ENCODE measurements at regions not wholly inside any gene's neighbourhood (a gene's known extent, or its start where the extent isn't known, plus 50 kb on each side); places are given as distances from the start of the nearest gene placed in this dataset.

DNA sequence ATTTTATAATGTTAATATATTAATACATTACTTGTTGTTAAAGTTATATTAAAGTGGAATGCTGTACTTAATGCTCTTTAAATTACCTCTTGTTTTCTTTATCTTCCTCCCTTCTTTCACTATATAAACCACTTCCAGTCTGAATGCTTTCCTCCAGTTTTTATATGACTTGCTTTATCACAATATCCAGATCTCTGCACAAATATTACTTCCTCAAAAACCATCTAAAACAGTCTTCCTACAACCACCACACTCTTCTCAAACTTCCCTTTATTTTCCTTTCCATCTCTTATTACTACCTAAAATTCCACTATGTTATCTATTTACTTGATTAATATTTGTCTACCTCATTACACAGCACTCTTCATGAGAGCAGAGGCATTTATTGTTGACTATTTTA, 956.6 kb downstream of the LRFN5 start:
- ATAC-seq (no peak), DNase-seq (ENCODE audit: low read depth, low spot score) (no peak)
- in situ Hi-C loops (cut with HindIII; ENCODE audit: low pct_unique_long_range_greater_than_20kb, low sequenced_read_pairs) = no loop called here
- H3K27ac ChIP-seq (ENCODE audit: low read length) = no peak overlapping the region
- intact Hi-C loops (cut with micrococcal nuclease; ENCODE audit: unreplicated experiment) = no loop called here
- TF ChIP-seq, protein P1, sequence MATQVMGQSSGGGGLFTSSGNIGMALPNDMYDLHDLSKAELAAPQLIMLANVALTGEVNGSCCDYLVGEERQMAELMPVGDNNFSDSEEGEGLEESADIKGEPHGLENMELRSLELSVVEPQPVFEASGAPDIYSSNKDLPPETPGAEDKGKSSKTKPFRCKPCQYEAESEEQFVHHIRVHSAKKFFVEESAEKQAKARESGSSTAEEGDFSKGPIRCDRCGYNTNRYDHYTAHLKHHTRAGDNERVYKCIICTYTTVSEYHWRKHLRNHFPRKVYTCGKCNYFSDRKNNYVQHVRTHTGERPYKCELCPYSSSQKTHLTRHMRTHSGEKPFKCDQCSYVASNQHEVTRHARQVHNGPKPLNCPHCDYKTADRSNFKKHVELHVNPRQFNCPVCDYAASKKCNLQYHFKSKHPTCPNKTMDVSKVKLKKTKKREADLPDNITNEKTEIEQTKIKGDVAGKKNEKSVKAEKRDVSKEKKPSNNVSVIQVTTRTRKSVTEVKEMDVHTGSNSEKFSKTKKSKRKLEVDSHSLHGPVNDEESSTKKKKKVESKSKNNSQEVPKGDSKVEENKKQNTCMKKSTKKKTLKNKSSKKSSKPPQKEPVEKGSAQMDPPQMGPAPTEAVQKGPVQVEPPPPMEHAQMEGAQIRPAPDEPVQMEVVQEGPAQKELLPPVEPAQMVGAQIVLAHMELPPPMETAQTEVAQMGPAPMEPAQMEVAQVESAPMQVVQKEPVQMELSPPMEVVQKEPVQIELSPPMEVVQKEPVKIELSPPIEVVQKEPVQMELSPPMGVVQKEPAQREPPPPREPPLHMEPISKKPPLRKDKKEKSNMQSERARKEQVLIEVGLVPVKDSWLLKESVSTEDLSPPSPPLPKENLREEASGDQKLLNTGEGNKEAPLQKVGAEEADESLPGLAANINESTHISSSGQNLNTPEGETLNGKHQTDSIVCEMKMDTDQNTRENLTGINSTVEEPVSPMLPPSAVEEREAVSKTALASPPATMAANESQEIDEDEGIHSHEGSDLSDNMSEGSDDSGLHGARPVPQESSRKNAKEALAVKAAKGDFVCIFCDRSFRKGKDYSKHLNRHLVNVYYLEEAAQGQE (IDR thresholded peaks at IDR 0.05; ENCODE audit: insufficient read depth in 1 of 2, low read depth in 2 of 2, low read length in 1 of 2) = no peak
- no peak for TF ChIP-seq TCF7L2 (IDR thresholded peaks at IDR 0.05; ENCODE audit: low read depth, low read length)
- no peak for TF ChIP-seq POLR2AphosphoS5 (IDR thresholded peaks at IDR 0.05; ENCODE audit: low read depth, low read length)
- TF ChIP-seq SIN3A (IDR thresholded peaks at IDR 0.05; ENCODE audit: borderline replicate concordance, insufficient read depth, low read depth, low read length) = no peak
- TF ChIP-seq, protein P2, sequence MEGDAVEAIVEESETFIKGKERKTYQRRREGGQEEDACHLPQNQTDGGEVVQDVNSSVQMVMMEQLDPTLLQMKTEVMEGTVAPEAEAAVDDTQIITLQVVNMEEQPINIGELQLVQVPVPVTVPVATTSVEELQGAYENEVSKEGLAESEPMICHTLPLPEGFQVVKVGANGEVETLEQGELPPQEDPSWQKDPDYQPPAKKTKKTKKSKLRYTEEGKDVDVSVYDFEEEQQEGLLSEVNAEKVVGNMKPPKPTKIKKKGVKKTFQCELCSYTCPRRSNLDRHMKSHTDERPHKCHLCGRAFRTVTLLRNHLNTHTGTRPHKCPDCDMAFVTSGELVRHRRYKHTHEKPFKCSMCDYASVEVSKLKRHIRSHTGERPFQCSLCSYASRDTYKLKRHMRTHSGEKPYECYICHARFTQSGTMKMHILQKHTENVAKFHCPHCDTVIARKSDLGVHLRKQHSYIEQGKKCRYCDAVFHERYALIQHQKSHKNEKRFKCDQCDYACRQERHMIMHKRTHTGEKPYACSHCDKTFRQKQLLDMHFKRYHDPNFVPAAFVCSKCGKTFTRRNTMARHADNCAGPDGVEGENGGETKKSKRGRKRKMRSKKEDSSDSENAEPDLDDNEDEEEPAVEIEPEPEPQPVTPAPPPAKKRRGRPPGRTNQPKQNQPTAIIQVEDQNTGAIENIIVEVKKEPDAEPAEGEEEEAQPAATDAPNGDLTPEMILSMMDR (IDR thresholded peaks at IDR 0.05) = no peak
- ChIA-PET POLR2A (no interaction called here), CTCF (no interaction called here)
- no peaks in the 10 kb centered on the region for H3K9me3 ChIP-seq (ENCODE audit: control insufficient read depth, insufficient read depth, low read depth, low read length)
- no TSS peak for BruUV-seq (replicated peaks)
- no peak overlapping the region for H3K4me3 ChIP-seq (ENCODE audit: low read depth in 2 of 2, low read length in 2 of 2)
- H3K4me1 ChIP-seq (ENCODE audit: control insufficient read depth, insufficient read depth, low read length) = no peaks in the 10 kb centered on the region
- H3K36me3 ChIP-seq (ENCODE audit: control insufficient read depth, insufficient read depth, low read length) = no peaks in the 10 kb centered on the region
- no peaks in the 10 kb centered on the region for H3K27me3 ChIP-seq (ENCODE audit: control insufficient read depth, insufficient read depth, low read length)

DNA sequence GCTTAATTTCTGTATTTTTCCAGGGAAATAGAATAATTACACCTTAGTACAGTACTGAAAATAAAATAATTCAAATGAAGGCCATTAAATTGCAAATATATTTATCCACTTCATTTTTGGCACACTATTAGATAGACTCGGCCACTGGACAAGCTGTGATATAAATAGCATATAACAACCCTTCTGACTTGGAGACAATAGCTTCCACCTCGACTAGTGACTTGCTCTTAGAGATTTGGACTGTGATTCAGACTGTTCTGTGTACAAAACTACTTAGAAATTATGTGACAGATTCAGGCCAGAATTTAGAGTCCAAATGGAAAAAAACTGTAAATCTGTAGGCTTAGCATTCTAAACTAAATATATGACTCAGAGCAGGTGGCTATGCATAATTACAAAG, 949.9 kb downstream of the LRFN5 start:
- in situ Hi-C loops (cut with HindIII; ENCODE audit: low pct_unique_long_range_greater_than_20kb, low sequenced_read_pairs) = no loop called here

More for the DNA sequence above, 949.9 kb downstream of the LRFN5 start:
- Histone ChIP-seq H3K4me3 (ENCODE audit: low read depth in 2 of 2, low read length in 2 of 2) (no peak overlapping the region), H3K27me3 (ENCODE audit: control insufficient read depth, insufficient read depth, low read length) (no peaks in the 10 kb centered on the region), H3K27ac (ENCODE audit: low read length) (no peak overlapping the region), H3K36me3 (ENCODE audit: control insufficient read depth, insufficient read depth, low read length) (no peaks in the 10 kb centered on the region), H3K9me3 (ENCODE audit: control insufficient read depth, insufficient read depth, low read depth, low read length) (no peaks in the 10 kb centered on the region), H3K4me1 (ENCODE audit: control insufficient read depth, insufficient read depth, low read length) (no peaks in the 10 kb centered on the region)
- POLR2A ChIA-PET = no interaction called here
- intact Hi-C loops (cut with micrococcal nuclease; ENCODE audit: unreplicated experiment) = no loop called here
- BruUV-seq (replicated peaks) = no TSS peak
- CTCF ChIA-PET = no interaction called here
- DNase-seq (ENCODE audit: low read depth, low spot score) (no peak), ATAC-seq (no peak)
- TF ChIP-seq SIN3A (IDR thresholded peaks at IDR 0.05; ENCODE audit: borderline replicate concordance, insufficient read depth, low read depth, low read length) (no peak), TCF7L2 (IDR thresholded peaks at IDR 0.05; ENCODE audit: low read depth, low read length) (no peak), POLR2AphosphoS5 (IDR thresholded peaks at IDR 0.05; ENCODE audit: low read depth, low read length) (no peak)
- TF ChIP-seq, protein P1 (IDR thresholded peaks at IDR 0.05; ENCODE audit: insufficient read depth in 1 of 2, low read depth in 2 of 2, low read length in 1 of 2) = no peak
- TF ChIP-seq, protein P2 (IDR thresholded peaks at IDR 0.05) = no peak

Measured in Panc1 (cell line).